ENCODE measurements at regions not wholly inside any gene's neighbourhood (a gene's known extent, or its start where the extent isn't known, plus 50 kb on each side); places are given as distances from the start of the nearest gene placed in this dataset.

GRCh38 chr20:56166781-56167465 lies 81.6 kb upstream of the MC3R start:
- in situ Hi-C loops (cut with MboI; ENCODE audit: low pct_unique_long_range_greater_than_20kb, low sequenced_read_pairs, unreplicated experiment), result no loop called here
- DNase-seq (ENCODE audit: low spot score), result no peak
- TF ChIP-seq CTCF (IDR thresholded peaks at IDR 0.05; ENCODE audit: extremely low read depth, insufficient read depth, missing control alignments), result no peak

GRCh38 chr20:56171087-56172012 lies 77.2 kb upstream of the MC3R start:
- no peak for DNase-seq (ENCODE audit: low spot score)
- in situ Hi-C loops (cut with MboI; ENCODE audit: low pct_unique_long_range_greater_than_20kb, low sequenced_read_pairs, unreplicated experiment), result no loop called here
- TF ChIP-seq CTCF (IDR thresholded peaks at IDR 0.05; ENCODE audit: extremely low read depth, insufficient read depth, missing control alignments), result peak; percentile 20

GRCh38 chr20:56173438-56173837 lies 75.1 kb upstream of the MC3R start:
- in situ Hi-C loops (cut with MboI; ENCODE audit: low pct_unique_long_range_greater_than_20kb, low sequenced_read_pairs, unreplicated experiment), result no loop called here
- DNase-seq (ENCODE audit: low spot score), result no peak
- no peak for TF ChIP-seq CTCF (IDR thresholded peaks at IDR 0.05; ENCODE audit: extremely low read depth, insufficient read depth, missing control alignments)

- no peak for DNase-seq (ENCODE audit: low spot score)
- in situ Hi-C loops (cut with MboI; ENCODE audit: low pct_unique_long_range_greater_than_20kb, low sequenced_read_pairs, unreplicated experiment), result no loop called here
- TF ChIP-seq CTCF (IDR thresholded peaks at IDR 0.05; ENCODE audit: extremely low read depth, insufficient read depth, missing control alignments), result no peak
Measured at GRCh38 chr20:56174416-56174815, 74.1 kb upstream of the MC3R start.

- DNase-seq (ENCODE audit: low spot score), result no peak
- in situ Hi-C loops (cut with MboI; ENCODE audit: low pct_unique_long_range_greater_than_20kb, low sequenced_read_pairs, unreplicated experiment), result no loop called here
- TF ChIP-seq CTCF (IDR thresholded peaks at IDR 0.05; ENCODE audit: extremely low read depth, insufficient read depth, missing control alignments), result no peak
Measured at GRCh38 chr20:56175884-56176283, 72.6 kb upstream of the MC3R start.

- TF ChIP-seq CTCF (IDR thresholded peaks at IDR 0.05; ENCODE audit: extremely low read depth, insufficient read depth, missing control alignments), result no peak
- DNase-seq (ENCODE audit: low spot score), result no peak
- in situ Hi-C loops (cut with MboI; ENCODE audit: low pct_unique_long_range_greater_than_20kb, low sequenced_read_pairs, unreplicated experiment), result no loop called here
Measured at GRCh38 chr20:56178219-56178618, 70.3 kb upstream of the MC3R start.

All from GM13977 (cell line).